ENCODE measurements at regions not wholly inside any gene's neighbourhood (a gene's known extent, or its start where the extent isn't known, plus 50 kb on each side); places are given as distances from the start of the nearest gene placed in this dataset.
"Not testable (repeated sequence)": the region's sequence is repeated elsewhere in the genome, so short reads cannot be mapped to it uniquely, and the experiment has no call there.

GRCh38 chr4:13922873-13923645 is 295.5 kb upstream of the BOD1L1 start:
- Histone ChIP-seq H3K4me1 (no peaks in the 10 kb centered on the region), H3K4me3 (no peak overlapping the region), H3K27me3 (no peaks in the 10 kb centered on the region), H3K9me3 (no peaks in the 10 kb centered on the region), H3K36me3 (no peaks in the 10 kb centered on the region), H3K27ac (no peak overlapping the region)
- intact Hi-C loops (cut with DNase I; ENCODE audit: low total_unique reads): no loop called here
- no peak for ATAC-seq
- in situ Hi-C loops (cut with MboI; ENCODE audit: low sequenced_read_pairs in 4 of 4): no loop called here
- DNase-seq: no peak
- TF ChIP-seq POLR2A (IDR thresholded peaks at IDR 0.05): no peak
- TF ChIP-seq, protein P1, sequence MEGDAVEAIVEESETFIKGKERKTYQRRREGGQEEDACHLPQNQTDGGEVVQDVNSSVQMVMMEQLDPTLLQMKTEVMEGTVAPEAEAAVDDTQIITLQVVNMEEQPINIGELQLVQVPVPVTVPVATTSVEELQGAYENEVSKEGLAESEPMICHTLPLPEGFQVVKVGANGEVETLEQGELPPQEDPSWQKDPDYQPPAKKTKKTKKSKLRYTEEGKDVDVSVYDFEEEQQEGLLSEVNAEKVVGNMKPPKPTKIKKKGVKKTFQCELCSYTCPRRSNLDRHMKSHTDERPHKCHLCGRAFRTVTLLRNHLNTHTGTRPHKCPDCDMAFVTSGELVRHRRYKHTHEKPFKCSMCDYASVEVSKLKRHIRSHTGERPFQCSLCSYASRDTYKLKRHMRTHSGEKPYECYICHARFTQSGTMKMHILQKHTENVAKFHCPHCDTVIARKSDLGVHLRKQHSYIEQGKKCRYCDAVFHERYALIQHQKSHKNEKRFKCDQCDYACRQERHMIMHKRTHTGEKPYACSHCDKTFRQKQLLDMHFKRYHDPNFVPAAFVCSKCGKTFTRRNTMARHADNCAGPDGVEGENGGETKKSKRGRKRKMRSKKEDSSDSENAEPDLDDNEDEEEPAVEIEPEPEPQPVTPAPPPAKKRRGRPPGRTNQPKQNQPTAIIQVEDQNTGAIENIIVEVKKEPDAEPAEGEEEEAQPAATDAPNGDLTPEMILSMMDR (IDR thresholded peaks at IDR 0.05 in 4 of 5, conservative IDR thresholded peaks at IDR 0.05 in 1 of 5): no peak

GRCh38 chr4:13924900-13925299 is 297.4 kb upstream of the BOD1L1 start:
- ATAC-seq; H3K27me3 ChIP-seq; H3K36me3 ChIP-seq; H3K27ac ChIP-seq; H3K4me1 ChIP-seq; DNase-seq; intact Hi-C loops (cut with DNase I; ENCODE audit: low total_unique reads); H3K9me3 ChIP-seq; H3K4me3 ChIP-seq; in situ Hi-C loops (cut with MboI; ENCODE audit: low sequenced_read_pairs in 4 of 4): not testable (repeated sequence)

- in situ Hi-C loops (cut with MboI; ENCODE audit: low sequenced_read_pairs in 4 of 4) (no loop called here), intact Hi-C loops (cut with DNase I; ENCODE audit: low total_unique reads) (no loop called here)
- ATAC-seq: no peak
Observed at GRCh38 chr4:13928214-13928613, 300.7 kb upstream of the BOD1L1 start.

GRCh38 chr4:13930155-13930554 is 302.6 kb upstream of the BOD1L1 start:
- no peak overlapping the region for H3K4me3 ChIP-seq
- intact Hi-C loops (cut with DNase I; ENCODE audit: low total_unique reads) (no loop called here), in situ Hi-C loops (cut with MboI; ENCODE audit: low sequenced_read_pairs in 4 of 4) (no loop called here)

More at GRCh38 chr4:13928214-13928613, 300.7 kb upstream of the BOD1L1 start:
- Histone ChIP-seq H3K9me3 (no peaks in the 10 kb centered on the region), H3K4me3 (no peak overlapping the region), H3K4me1 (no peaks in the 10 kb centered on the region), H3K36me3 (no peaks in the 10 kb centered on the region), H3K27ac (no peak overlapping the region), H3K27me3 (no peaks in the 10 kb centered on the region)
- DNase-seq: no peak
- TF ChIP-seq, protein P1 (IDR thresholded peaks at IDR 0.05 in 4 of 5, conservative IDR thresholded peaks at IDR 0.05 in 1 of 5): no peak
- no peak for TF ChIP-seq POLR2A (IDR thresholded peaks at IDR 0.05)

GRCh38 chr4:13933191-13933590 is 305.7 kb upstream of the BOD1L1 start:
- intact Hi-C loops (cut with DNase I; ENCODE audit: low total_unique reads) (no loop called here), in situ Hi-C loops (cut with MboI; ENCODE audit: low sequenced_read_pairs in 4 of 4) (no loop called here)
- Histone ChIP-seq H3K27ac (no peak overlapping the region), H3K4me1 (no peaks in the 10 kb centered on the region), H3K4me3 (no peak overlapping the region), H3K27me3 (no peaks in the 10 kb centered on the region), H3K36me3 (no peaks in the 10 kb centered on the region), H3K9me3 (no peaks in the 10 kb centered on the region)
- DNase-seq (no peak), ATAC-seq (no peak)
- no peak for TF ChIP-seq POLR2A (IDR thresholded peaks at IDR 0.05)
- TF ChIP-seq, protein P1 (IDR thresholded peaks at IDR 0.05 in 4 of 5, conservative IDR thresholded peaks at IDR 0.05 in 1 of 5): no peak

More at GRCh38 chr4:13930155-13930554, 302.6 kb upstream of the BOD1L1 start:
- no peaks in the 10 kb centered on the region for H3K4me1 ChIP-seq
- H3K27me3 ChIP-seq: no peaks in the 10 kb centered on the region
- DNase-seq (no peak), ATAC-seq (no peak)
- H3K27ac ChIP-seq: no peak overlapping the region
- H3K9me3 ChIP-seq: no peaks in the 10 kb centered on the region
- no peaks in the 10 kb centered on the region for H3K36me3 ChIP-seq
- TF ChIP-seq POLR2A (IDR thresholded peaks at IDR 0.05): no peak
- TF ChIP-seq, protein P1 (IDR thresholded peaks at IDR 0.05 in 4 of 5, conservative IDR thresholded peaks at IDR 0.05 in 1 of 5): no peak

Data from gastrocnemius medialis (tissue), 4 donors.